GM12872 (cell line): ENCODE measurements at regions not wholly inside any gene's neighbourhood (a gene's known extent, or its start where the extent isn't known, plus 50 kb on each side); places are given as distances from the start of the nearest gene placed in this dataset.

Experiments
- TF ChIP-seq, protein P1 (sequence below): IDR thresholded peaks from 3 replicates; pipeline ENCODE4 v1.5.1; 2011; ENCODE audit warnings: low read depth, mild to moderate bottlenecking, low read length, moderate library complexity; ENCODE audit not compliant: insufficient read depth

DNA sequence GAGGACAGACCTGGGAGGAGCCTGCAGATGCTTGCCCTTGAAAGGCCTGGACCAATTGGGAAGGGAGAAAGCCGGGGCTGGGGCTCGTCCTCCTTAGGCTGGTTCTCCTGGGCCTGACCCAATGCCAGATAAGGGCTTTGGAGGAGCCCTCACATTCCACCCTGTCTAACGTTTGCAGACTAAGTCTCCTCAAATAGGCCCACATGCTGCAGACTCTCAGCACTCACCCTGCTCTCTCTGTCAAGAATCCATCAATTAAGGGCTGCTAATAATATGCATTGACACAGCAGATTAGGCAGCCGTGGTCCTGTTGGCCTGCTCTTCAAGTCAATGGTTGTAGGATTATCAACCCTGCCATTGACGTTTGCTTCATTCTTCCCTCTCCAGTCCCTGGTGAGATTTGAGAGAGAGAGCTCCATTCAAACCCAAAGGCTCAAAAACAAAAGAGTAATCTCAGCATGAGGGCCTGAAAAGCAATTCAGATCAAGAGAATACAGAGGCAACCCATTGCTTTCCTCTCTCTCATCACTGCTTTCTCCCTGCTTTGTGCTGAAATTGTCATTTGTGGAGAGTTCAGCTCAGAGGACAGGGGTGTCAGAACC is 167.6 kb downstream of the INSIG2 start:
- TF ChIP-seq, protein P1, sequence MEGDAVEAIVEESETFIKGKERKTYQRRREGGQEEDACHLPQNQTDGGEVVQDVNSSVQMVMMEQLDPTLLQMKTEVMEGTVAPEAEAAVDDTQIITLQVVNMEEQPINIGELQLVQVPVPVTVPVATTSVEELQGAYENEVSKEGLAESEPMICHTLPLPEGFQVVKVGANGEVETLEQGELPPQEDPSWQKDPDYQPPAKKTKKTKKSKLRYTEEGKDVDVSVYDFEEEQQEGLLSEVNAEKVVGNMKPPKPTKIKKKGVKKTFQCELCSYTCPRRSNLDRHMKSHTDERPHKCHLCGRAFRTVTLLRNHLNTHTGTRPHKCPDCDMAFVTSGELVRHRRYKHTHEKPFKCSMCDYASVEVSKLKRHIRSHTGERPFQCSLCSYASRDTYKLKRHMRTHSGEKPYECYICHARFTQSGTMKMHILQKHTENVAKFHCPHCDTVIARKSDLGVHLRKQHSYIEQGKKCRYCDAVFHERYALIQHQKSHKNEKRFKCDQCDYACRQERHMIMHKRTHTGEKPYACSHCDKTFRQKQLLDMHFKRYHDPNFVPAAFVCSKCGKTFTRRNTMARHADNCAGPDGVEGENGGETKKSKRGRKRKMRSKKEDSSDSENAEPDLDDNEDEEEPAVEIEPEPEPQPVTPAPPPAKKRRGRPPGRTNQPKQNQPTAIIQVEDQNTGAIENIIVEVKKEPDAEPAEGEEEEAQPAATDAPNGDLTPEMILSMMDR: no peak

DNA sequence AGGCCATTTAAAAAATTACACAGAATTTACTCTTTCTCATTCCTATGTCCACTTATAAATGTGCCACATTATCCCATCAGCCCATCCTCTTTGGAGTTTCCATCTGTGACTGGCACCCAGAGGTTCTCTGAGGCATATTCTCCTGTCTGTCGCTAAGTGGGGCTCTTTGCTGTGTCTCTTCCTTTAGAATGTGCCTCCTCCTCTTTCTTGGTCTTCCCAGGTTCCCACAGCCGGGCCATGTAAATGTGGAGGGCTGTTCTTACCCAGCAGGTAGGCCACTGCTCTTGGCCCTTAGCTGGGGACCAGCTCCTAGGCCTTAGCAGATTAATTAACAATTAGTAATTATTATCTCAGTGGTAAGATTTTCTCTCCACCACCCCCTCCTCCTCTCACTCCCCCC is 167.0 kb downstream of the INSIG2 start:
- TF ChIP-seq, protein P1: no peak

DNA sequence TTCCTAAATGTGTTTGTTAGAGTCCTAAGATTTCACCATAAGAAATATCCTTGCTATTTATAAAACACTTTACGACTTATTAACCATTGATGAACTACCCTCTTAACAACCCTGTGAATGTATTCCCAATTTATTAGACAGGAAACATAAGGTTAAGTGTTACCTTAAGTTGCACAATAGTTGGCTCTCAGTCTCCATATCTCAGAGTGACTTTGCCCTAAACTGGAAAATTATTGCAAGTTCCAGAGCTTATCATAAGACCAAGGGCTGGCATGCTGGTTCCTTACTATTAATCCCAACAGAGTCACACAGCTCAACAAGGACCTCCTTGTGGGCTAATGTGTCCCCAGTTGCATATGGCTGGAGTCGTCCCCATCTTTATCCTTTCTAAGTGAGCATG is 165.8 kb downstream of the INSIG2 start:
- TF ChIP-seq, protein P1: no peak

DNA sequence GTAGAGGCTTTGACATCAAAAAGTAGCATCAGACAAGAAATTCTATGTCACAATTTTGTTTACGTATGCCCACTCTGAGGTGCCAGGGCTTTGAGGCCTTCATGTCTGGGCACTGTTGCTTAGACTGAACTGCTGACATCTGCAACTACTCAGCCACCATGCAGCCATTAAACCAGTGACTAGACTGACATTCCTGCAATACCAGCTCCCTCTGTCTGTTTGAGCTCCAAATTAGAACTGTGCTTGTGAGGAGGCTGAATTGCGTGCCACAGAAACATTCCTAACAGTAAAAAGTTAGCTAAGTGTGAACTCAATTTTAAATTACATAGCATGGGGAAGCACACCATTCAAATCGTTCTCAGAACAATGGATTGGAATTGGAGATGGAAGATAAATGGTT is 163.2 kb downstream of the INSIG2 start:
- TF ChIP-seq, protein P1: no peak

DNA sequence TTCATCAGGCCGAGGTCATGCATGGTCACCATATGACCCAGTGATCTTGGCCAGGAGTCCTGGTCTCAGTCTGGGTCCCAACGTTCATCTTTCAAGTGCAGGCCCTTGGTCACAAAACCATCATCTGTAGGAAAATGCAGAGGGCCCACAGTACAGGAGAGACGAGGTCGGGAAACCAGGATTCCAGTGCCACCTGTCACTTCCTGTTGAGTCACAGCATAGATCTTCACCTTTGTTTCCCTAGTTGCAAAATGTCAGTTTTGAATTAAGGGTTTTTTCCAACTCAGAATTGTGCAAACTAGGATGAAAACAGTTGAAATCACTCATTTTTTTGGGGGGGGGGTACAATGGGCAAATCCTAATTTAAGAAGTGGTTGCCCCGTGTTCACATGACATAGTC is 162.2 kb downstream of the INSIG2 start:
- TF ChIP-seq, protein P1: no peak

DNA sequence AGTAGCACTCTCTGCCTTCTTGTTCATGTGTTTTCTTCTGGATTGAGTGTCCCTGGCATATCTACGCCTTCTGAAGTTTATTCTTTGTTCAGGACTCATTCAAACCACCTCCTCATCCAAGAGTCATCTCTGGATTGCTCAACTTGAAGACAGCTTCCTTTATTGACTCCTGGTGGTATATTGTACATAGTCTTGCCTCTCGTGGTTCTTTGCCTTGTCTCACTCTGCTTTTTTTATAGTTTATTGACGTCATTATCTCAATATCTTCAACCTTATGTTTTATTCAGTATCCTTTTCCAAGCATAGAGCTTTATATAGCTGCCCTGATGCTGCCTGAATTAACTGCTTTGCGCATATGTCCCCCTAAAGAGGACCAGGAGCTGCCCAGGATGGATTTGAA is 161.7 kb downstream of the INSIG2 start:
- TF ChIP-seq, protein P1: no peak

DNA sequence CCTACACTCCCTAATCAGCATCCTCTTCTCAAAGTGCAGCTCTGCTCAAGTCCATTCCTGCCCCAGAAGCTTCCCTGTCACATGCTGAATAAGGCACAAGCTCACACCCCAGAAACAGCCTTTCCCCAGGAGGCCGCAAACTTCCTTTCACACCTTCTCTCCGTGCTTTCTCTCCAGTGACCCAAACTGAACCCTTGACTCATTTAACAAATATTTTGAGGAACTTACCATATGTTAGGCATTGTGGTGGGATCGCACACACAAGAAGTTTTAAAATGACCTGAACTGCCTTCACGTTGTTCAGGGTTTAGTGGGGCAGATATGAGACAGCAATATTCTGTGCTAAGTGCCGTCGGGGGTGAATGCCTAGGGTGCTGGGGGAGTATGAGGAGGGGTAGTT is 161.3 kb downstream of the INSIG2 start:
- TF ChIP-seq, protein P1: no peak

DNA sequence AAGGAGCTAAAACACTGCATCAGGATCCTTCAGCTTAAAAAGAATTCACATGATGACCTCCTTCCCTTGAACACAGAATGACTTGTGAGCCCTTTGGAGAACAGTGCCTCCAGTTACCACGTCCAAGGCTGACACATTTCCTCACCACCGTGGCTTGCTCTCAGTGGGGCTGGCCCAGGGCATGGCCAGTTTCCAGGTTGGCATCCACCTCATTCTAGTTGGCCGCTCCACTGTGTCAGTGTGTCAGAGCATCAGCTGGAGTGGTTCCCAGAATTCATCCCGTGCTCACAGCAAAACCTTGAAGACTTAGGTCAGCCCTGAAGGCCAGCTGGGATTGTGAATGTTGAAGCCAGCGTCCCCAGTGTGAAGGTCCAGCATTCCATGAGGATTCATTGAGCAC is 158.5 kb downstream of the INSIG2 start:
- TF ChIP-seq, protein P1: no peak
